Natural killer cell treated with Interleukin-12 subunit alpha and Interleukin-12 subunit beta and Interleukin-15 and Interleukin-18, amount 100 ng/mL, for 72 hours (primary cell): ENCODE measurements at regions not wholly inside any gene's neighbourhood (a gene's known extent, or its start where the extent isn't known, plus 50 kb on each side); places are given as distances from the start of the nearest gene placed in this dataset.

ENCODE experiments used
- ATAC-seq, 2 donors: fragments of 150-1000 bp; cut with Tn5 transposase in 1 of 2; sonication (Bioruptor Pico), chemical (Tn5 transposase) in 1 of 2; 2 replicates each; pipeline ENCODE4 v1.10.0; 2021
- DNase-seq: peaks from one replicate; pipeline ENCODE4 v3.0.0; 2022; ENCODE audit warnings: low spot score
- H3K27ac Mint-ChIP-seq, 2 donors: 1 replicate in 1 of 2; 2 replicates in 1 of 2; pipeline ENCODE4 v1.8.0; 2022; ENCODE audit warnings: mixed read lengths in 2 of 2, mild to moderate bottlenecking in 1 of 2, moderate library complexity in 1 of 2
- H3K27me3 Mint-ChIP-seq, 2 donors: 1 replicate in 1 of 2; 2 replicates in 1 of 2; pipeline ENCODE4 v1.8.0; 2022; ENCODE audit warnings: mixed read lengths in 2 of 2
- H3K36me3 Mint-ChIP-seq: one replicate; pipeline ENCODE4 v1.8.0; 2022; ENCODE audit warnings: mixed read lengths
- H3K4me1 Mint-ChIP-seq, 2 donors: 1 replicate in 1 of 2; 2 replicates in 1 of 2; pipeline ENCODE4 v1.8.0; 2022; ENCODE audit warnings: low read depth in 2 of 2, mixed read lengths in 2 of 2, mild to moderate bottlenecking in 1 of 2
- H3K4me3 Mint-ChIP-seq: one replicate; pipeline ENCODE4 v1.8.0; 2022; ENCODE audit warnings: mixed read lengths
- H3K9me3 Mint-ChIP-seq: 2 replicates; pipeline ENCODE4 v1.8.0; 2022; ENCODE audit warnings: mixed read lengths

GRCh38 chr13:83620530-83621220, 261.6 kb downstream of the SLITRK1 start:
- no peak overlapping the region for H3K27ac Mint-ChIP-seq
- H3K27me3 Mint-ChIP-seq, result no peaks in the 10 kb centered on the region
- no peak for DNase-seq
- H3K4me1 Mint-ChIP-seq, result no peaks in the 10 kb centered on the region
- ATAC-seq, result no peak
- H3K36me3 Mint-ChIP-seq, result peaks cover 5% of the 10 kb centered on the region
- peaks cover 4% of the 10 kb centered on the region for H3K9me3 Mint-ChIP-seq
- H3K4me3 Mint-ChIP-seq, result no peak overlapping the region

- H3K4me3 Mint-ChIP-seq, result no peak overlapping the region
- ATAC-seq (no peak), DNase-seq (no peak)
- no peak overlapping the region for H3K27ac Mint-ChIP-seq
- peaks cover 7% of the 10 kb centered on the region for H3K9me3 Mint-ChIP-seq
- no peaks in the 10 kb centered on the region for H3K27me3 Mint-ChIP-seq
- no peaks in the 10 kb centered on the region for H3K4me1 Mint-ChIP-seq
- H3K36me3 Mint-ChIP-seq, result peaks cover 9% of the 10 kb centered on the region
Observed at GRCh38 chr13:83618966-83619365, 263.3 kb downstream of the SLITRK1 start.

GRCh38 chr13:83613524-83613923, 268.8 kb downstream of the SLITRK1 start:
- Mint-ChIP-seq H3K27ac (no peak overlapping the region), H3K27me3 (no peaks in the 10 kb centered on the region), H3K36me3 (peaks cover 10% of the 10 kb centered on the region), H3K9me3 (peaks cover 18% of the 10 kb centered on the region), H3K4me1 (no peaks in the 10 kb centered on the region), H3K4me3 (no peak overlapping the region)
- DNase-seq (no peak), ATAC-seq (no peak)

- no peaks in the 10 kb centered on the region for H3K27me3 Mint-ChIP-seq
- ATAC-seq (no peak), DNase-seq (no peak)
- peaks cover 20% of the 10 kb centered on the region for H3K9me3 Mint-ChIP-seq
- no peaks in the 10 kb centered on the region for H3K4me1 Mint-ChIP-seq
- H3K27ac Mint-ChIP-seq, result no peak overlapping the region
- H3K4me3 Mint-ChIP-seq, result no peak overlapping the region
- H3K36me3 Mint-ChIP-seq, result peaks cover 5% of the 10 kb centered on the region
Observed at GRCh38 chr13:83601539-83601938, 280.7 kb downstream of the SLITRK1 start.

GRCh38 chr13:83592095-83592494, 290.2 kb downstream of the SLITRK1 start:
- DNase-seq, result no peak
- Mint-ChIP-seq H3K4me1 (no peaks in the 10 kb centered on the region), H3K27me3 (no peaks in the 10 kb centered on the region), H3K9me3 (peaks cover 24% of the 10 kb centered on the region), H3K36me3 (peaks cover 9% of the 10 kb centered on the region), H3K27ac (no peak overlapping the region), H3K4me3 (no peak overlapping the region)
- ATAC-seq, result no peak

GRCh38 chr13:83589814-83590213, 292.5 kb downstream of the SLITRK1 start:
- no peaks in the 10 kb centered on the region for H3K27me3 Mint-ChIP-seq
- no peak overlapping the region for H3K27ac Mint-ChIP-seq
- no peak for DNase-seq
- no peak overlapping the region for H3K4me3 Mint-ChIP-seq
- H3K4me1 Mint-ChIP-seq, result no peaks in the 10 kb centered on the region
- no peaks in the 10 kb centered on the region for H3K36me3 Mint-ChIP-seq
- no peak for ATAC-seq
- H3K9me3 Mint-ChIP-seq, result peaks cover 14% of the 10 kb centered on the region

GRCh38 chr13:83577183-83577582, 305.1 kb downstream of the SLITRK1 start:
- ATAC-seq, result no peak
- Mint-ChIP-seq H3K4me1 (no peaks in the 10 kb centered on the region), H3K27me3 (no peaks in the 10 kb centered on the region), H3K36me3 (no peaks in the 10 kb centered on the region), H3K9me3 (peaks cover 8% of the 10 kb centered on the region), H3K4me3 (no peak overlapping the region), H3K27ac (no peak overlapping the region)
- DNase-seq, result no peak

GRCh38 chr13:83568019-83568418, 314.3 kb downstream of the SLITRK1 start:
- Mint-ChIP-seq H3K27me3 (no peaks in the 10 kb centered on the region), H3K27ac (no peak overlapping the region), H3K9me3 (peaks cover 12% of the 10 kb centered on the region), H3K36me3 (no peaks in the 10 kb centered on the region), H3K4me3 (no peak overlapping the region), H3K4me1 (no peaks in the 10 kb centered on the region)
- DNase-seq (no peak), ATAC-seq (no peak)

- H3K9me3 Mint-ChIP-seq, result peaks cover 3% of the 10 kb centered on the region
- no peaks in the 10 kb centered on the region for H3K27me3 Mint-ChIP-seq
- H3K4me1 Mint-ChIP-seq, result no peaks in the 10 kb centered on the region
- H3K4me3 Mint-ChIP-seq, result no peak overlapping the region
- ATAC-seq, result no peak
- no peak overlapping the region for H3K27ac Mint-ChIP-seq
- no peak for DNase-seq
- H3K36me3 Mint-ChIP-seq, result no peaks in the 10 kb centered on the region
Observed at GRCh38 chr13:83563499-83563898, 318.8 kb downstream of the SLITRK1 start.

- no peak overlapping the region for H3K27ac Mint-ChIP-seq
- DNase-seq, result no peak
- H3K4me1 Mint-ChIP-seq, result no peaks in the 10 kb centered on the region
- no peak overlapping the region for H3K4me3 Mint-ChIP-seq
- peaks cover 4% of the 10 kb centered on the region for H3K9me3 Mint-ChIP-seq
- no peaks in the 10 kb centered on the region for H3K36me3 Mint-ChIP-seq
- ATAC-seq, result no peak
- no peaks in the 10 kb centered on the region for H3K27me3 Mint-ChIP-seq
Observed at GRCh38 chr13:83557845-83558244, 324.4 kb downstream of the SLITRK1 start.

- no peak overlapping the region for H3K4me3 Mint-ChIP-seq
- ATAC-seq, result no peak
- H3K9me3 Mint-ChIP-seq, result peaks cover 14% of the 10 kb centered on the region
- H3K27me3 Mint-ChIP-seq, result no peaks in the 10 kb centered on the region
- no peak for DNase-seq
- H3K27ac Mint-ChIP-seq, result no peak overlapping the region
- H3K36me3 Mint-ChIP-seq, result no peaks in the 10 kb centered on the region
- no peaks in the 10 kb centered on the region for H3K4me1 Mint-ChIP-seq
Observed at GRCh38 chr13:83549671-83550070, 332.6 kb downstream of the SLITRK1 start.

GRCh38 chr13:83547043-83547442, 335.2 kb downstream of the SLITRK1 start:
- Mint-ChIP-seq H3K27me3 (no peaks in the 10 kb centered on the region), H3K4me3 (no peak overlapping the region), H3K36me3 (peaks cover 6% of the 10 kb centered on the region), H3K27ac (no peak overlapping the region), H3K9me3 (peaks cover 13% of the 10 kb centered on the region), H3K4me1 (no peaks in the 10 kb centered on the region)
- DNase-seq (no peak), ATAC-seq (no peak)

- Mint-ChIP-seq H3K4me1 (no peaks in the 10 kb centered on the region), H3K9me3 (peaks cover 13% of the 10 kb centered on the region), H3K27me3 (no peaks in the 10 kb centered on the region), H3K36me3 (peaks cover 6% of the 10 kb centered on the region), H3K27ac (no peak overlapping the region), H3K4me3 (no peak overlapping the region)
- DNase-seq, result no peak
- ATAC-seq, result no peak
Observed at GRCh38 chr13:83546476-83546875, 335.8 kb downstream of the SLITRK1 start.

- Mint-ChIP-seq H3K4me3 (no peak overlapping the region), H3K9me3 (peaks cover 21% of the 10 kb centered on the region), H3K27ac (no peak overlapping the region), H3K27me3 (no peaks in the 10 kb centered on the region), H3K4me1 (no peaks in the 10 kb centered on the region), H3K36me3 (peaks cover 6% of the 10 kb centered on the region)
- ATAC-seq, result no peak
- no peak for DNase-seq
Observed at GRCh38 chr13:83538636-83539035, 343.6 kb downstream of the SLITRK1 start.

GRCh38 chr13:83536941-83537340, 345.3 kb downstream of the SLITRK1 start:
- H3K27ac Mint-ChIP-seq, result no peak overlapping the region
- ATAC-seq (no peak), DNase-seq (no peak)
- no peaks in the 10 kb centered on the region for H3K36me3 Mint-ChIP-seq
- no peaks in the 10 kb centered on the region for H3K4me1 Mint-ChIP-seq
- H3K27me3 Mint-ChIP-seq, result no peaks in the 10 kb centered on the region
- H3K4me3 Mint-ChIP-seq, result no peak overlapping the region
- H3K9me3 Mint-ChIP-seq, result peaks cover 18% of the 10 kb centered on the region
